Smooth muscle cell (in vitro differentiated cells): ENCODE measurements at regions not wholly inside any gene's neighbourhood (a gene's known extent, or its start where the extent isn't known, plus 50 kb on each side); places are given as distances from the start of the nearest gene placed in this dataset.
"Not testable (repeated sequence)": the region's sequence is repeated elsewhere in the genome, so short reads cannot be mapped to it uniquely, and the experiment has no call there.

Experiments
- DNase-seq: peaks from one replicate; lab custom pipeline; 2025; ENCODE audit not compliant: unreplicated experiment; lab: John Stamatoyannopoulos, UW
- H2AFZ ChIP-seq: fragments of 200-600 bp; sonication (generic); 2 replicates; pipeline ENCODE4 v1.6.0; 2016; ENCODE audit warnings: antibody characterized with exemption, low read depth, mild to moderate bottlenecking
- H3F3A ChIP-seq: fragments of 200-600 bp; sonication (generic); 2 replicates; pipeline ENCODE4 v1.6.0; 2017; ENCODE audit warnings: antibody characterized with exemption, low read depth
- H3K27ac ChIP-seq: fragments of 200-600 bp; sonication (generic); 2 replicates; pipeline ENCODE4 v1.5.1; 2016; ENCODE audit warnings: low read depth, mild to moderate bottlenecking
- H3K27me3 ChIP-seq: fragments of 200-600 bp; sonication (generic); 2 replicates; pipeline ENCODE4 v1.6.1; 2016; ENCODE audit warnings: low read depth, mild to moderate bottlenecking
- H3K36me3 ChIP-seq: fragments of 200-600 bp; sonication (generic); 2 replicates; pipeline ENCODE4 v1.5.1; 2016; ENCODE audit warnings: low read depth
- H3K4me1 ChIP-seq: fragments of 200-600 bp; sonication (generic); 2 replicates; pipeline ENCODE4 v1.5.1; 2016; ENCODE audit warnings: low read depth
- H3K4me2 ChIP-seq: fragments of 200-600 bp; sonication (generic); 2 replicates; pipeline ENCODE4 v1.6.0; 2016; ENCODE audit warnings: mild to moderate bottlenecking
- H3K4me3 ChIP-seq: fragments of 200-600 bp; sonication (generic); 2 replicates; pipeline ENCODE4 v1.5.1; 2016; ENCODE audit warnings: mild to moderate bottlenecking
- H3K79me2 ChIP-seq: fragments of 200-600 bp; sonication (generic); 2 replicates; pipeline ENCODE4 v1.6.0; 2016; ENCODE audit warnings: low read depth, mild to moderate bottlenecking
- H3K9ac ChIP-seq: fragments of 200-600 bp; sonication (generic); 2 replicates; pipeline ENCODE4 v1.6.0; 2016; ENCODE audit warnings: low read depth
- H3K9me3 ChIP-seq: fragments of 200-600 bp; sonication (generic); replicated peaks from 2 replicates; pipeline ENCODE4 v1.5.1; 2016; ENCODE audit warnings: low read depth
- H4K20me1 ChIP-seq: fragments of 200-600 bp; sonication (generic); 2 replicates; pipeline ENCODE4 v1.6.0; 2016; ENCODE audit warnings: low read depth
- CTCF ChIP-seq: fragments of 200-600 bp; sonication (generic); IDR thresholded peaks from 2 replicates; pipeline ENCODE4 v1.5.1; 2017; ENCODE audit warnings: borderline replicate concordance, mild to moderate bottlenecking, antibody characterized with exemption; ENCODE audit not compliant: insufficient read depth, poor library complexity, severe bottlenecking
- WGBS: methylation state at CpG from one replicate; pipeline ENCODE4 v1.1.7; 2016; ENCODE audit warnings: low lambda C conversion rate; 5-methylcytosine and 5-hydroxymethylcytosine counted together

- H3K9me3 ChIP-seq = no peaks in the 10 kb centered on the region
- H4K20me1 ChIP-seq = no peaks in the 10 kb centered on the region
- H3K4me2 ChIP-seq = no peak overlapping the region
- DNase-seq = no peak
- TF ChIP-seq CTCF = no peak
- 91% methylated on average over 8 of the region's 8 CpGs for WGBS
- H2AFZ ChIP-seq = no peak overlapping the region
- H3K9ac ChIP-seq = no peak overlapping the region
- no peak overlapping the region for H3K27ac ChIP-seq
- H3K79me2 ChIP-seq = no peaks in the 10 kb centered on the region
- no peak overlapping the region for H3K4me3 ChIP-seq
- H3F3A ChIP-seq = no peaks in the 10 kb centered on the region
- no peaks in the 10 kb centered on the region for H3K27me3 ChIP-seq
- H3K36me3 ChIP-seq = no peaks in the 10 kb centered on the region
- H3K4me1 ChIP-seq = no peaks in the 10 kb centered on the region
These were observed 356.5 kb downstream of the TBL1XR1 start for GRCh38 chr3:176840641-176841286.

- Histone ChIP-seq H3K4me1 (no peaks in the 10 kb centered on the region), H3F3A (no peaks in the 10 kb centered on the region), H2AFZ (no peak overlapping the region), H3K79me2 (no peaks in the 10 kb centered on the region), H3K4me3 (no peak overlapping the region), H3K9ac (no peak overlapping the region), H3K4me2 (no peak overlapping the region), H3K27ac (no peak overlapping the region), H3K27me3 (no peaks in the 10 kb centered on the region), H3K9me3 (no peaks in the 10 kb centered on the region), H4K20me1 (no peaks in the 10 kb centered on the region), H3K36me3 (no peaks in the 10 kb centered on the region)
- no peak for TF ChIP-seq CTCF
- 57% methylated on average over 2 of the region's 2 CpGs for WGBS
- DNase-seq = no peak
These were observed 357.4 kb downstream of the TBL1XR1 start for GRCh38 chr3:176839901-176840300.

- no peak for DNase-seq
- Histone ChIP-seq H2AFZ (no peak overlapping the region), H3K4me2 (no peak overlapping the region), H3K36me3 (no peaks in the 10 kb centered on the region), H3K9me3 (no peaks in the 10 kb centered on the region), H3K27me3 (no peaks in the 10 kb centered on the region), H3K9ac (no peak overlapping the region), H3K4me1 (no peaks in the 10 kb centered on the region), H3K27ac (no peak overlapping the region), H4K20me1 (no peaks in the 10 kb centered on the region), H3K79me2 (no peaks in the 10 kb centered on the region), H3F3A (no peaks in the 10 kb centered on the region), H3K4me3 (no peak overlapping the region)
- no peak for TF ChIP-seq CTCF
- 93% methylated on average over 3 of the region's 3 CpGs for WGBS
These were observed 357.8 kb downstream of the TBL1XR1 start for GRCh38 chr3:176839466-176839865.

- not testable (repeated sequence) for H3K27ac ChIP-seq, H3K79me2 ChIP-seq, H3K4me1 ChIP-seq, DNase-seq, H2AFZ ChIP-seq, H3K4me3 ChIP-seq, H3K9ac ChIP-seq, H3K4me2 ChIP-seq, H4K20me1 ChIP-seq, H3F3A ChIP-seq, H3K36me3 ChIP-seq, H3K27me3 ChIP-seq, H3K9me3 ChIP-seq
- 94% methylated on average over 15 of the region's 15 CpGs for WGBS
These were observed 370.0 kb downstream of the TBL1XR1 start for GRCh38 chr3:176827244-176827643.
